Stimulated activated CD4-positive, alpha-beta T cell treated with anti-CD3 and anti-CD28 coated beads, Interleukin-2, amount 100 ng/mL, for 4 hours (primary cell): ENCODE measurements at regions not wholly inside any gene's neighbourhood (a gene's known extent, or its start where the extent isn't known, plus 50 kb on each side); places are given as distances from the start of the nearest gene placed in this dataset.

ENCODE experiments used
- DNase-seq: peaks from one replicate; pipeline ENCODE4 v3.0.0-alpha.2; 2020; ENCODE audit warnings: low read depth

DNA sequence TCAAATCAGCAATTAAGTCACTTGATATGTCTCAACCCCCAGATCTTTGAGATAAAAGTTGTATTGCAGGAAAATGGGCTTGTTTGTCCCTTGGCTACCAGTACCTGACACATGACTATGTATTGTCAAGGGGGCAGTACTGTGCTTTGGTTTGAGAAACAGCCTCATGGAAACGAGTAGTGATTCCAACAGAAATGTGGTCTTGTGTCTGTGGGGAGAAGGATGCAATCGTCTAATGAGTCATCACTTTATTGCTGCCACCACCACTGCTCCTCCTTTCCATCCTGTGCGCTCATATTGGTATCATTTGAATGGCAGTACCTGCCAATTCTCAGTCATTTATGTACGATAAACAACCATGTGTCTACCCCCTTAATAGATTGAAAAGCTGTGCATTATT is 72.8 kb upstream of the ARHGAP5 start:
- no peak for DNase-seq

DNA sequence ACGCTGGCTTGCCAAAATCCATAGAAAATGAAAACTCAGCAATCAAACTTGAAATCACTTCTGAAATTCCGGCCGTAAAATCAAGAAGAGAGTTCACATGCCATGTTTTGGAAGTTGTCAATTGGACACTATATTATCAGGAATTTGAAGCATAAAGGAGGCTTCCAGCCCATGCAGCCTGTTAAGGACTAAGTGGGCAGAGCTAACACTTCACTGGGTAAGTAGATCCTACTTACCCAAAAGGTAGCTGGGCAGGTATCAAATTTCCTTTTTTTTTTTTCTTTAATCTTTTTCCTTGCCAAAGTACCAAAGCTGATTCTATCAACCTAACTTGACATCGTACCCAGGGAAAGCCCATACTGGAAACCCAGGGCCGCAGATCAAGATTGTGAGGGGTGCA is 71.5 kb upstream of the ARHGAP5 start:
- DNase-seq, result no peak

DNA sequence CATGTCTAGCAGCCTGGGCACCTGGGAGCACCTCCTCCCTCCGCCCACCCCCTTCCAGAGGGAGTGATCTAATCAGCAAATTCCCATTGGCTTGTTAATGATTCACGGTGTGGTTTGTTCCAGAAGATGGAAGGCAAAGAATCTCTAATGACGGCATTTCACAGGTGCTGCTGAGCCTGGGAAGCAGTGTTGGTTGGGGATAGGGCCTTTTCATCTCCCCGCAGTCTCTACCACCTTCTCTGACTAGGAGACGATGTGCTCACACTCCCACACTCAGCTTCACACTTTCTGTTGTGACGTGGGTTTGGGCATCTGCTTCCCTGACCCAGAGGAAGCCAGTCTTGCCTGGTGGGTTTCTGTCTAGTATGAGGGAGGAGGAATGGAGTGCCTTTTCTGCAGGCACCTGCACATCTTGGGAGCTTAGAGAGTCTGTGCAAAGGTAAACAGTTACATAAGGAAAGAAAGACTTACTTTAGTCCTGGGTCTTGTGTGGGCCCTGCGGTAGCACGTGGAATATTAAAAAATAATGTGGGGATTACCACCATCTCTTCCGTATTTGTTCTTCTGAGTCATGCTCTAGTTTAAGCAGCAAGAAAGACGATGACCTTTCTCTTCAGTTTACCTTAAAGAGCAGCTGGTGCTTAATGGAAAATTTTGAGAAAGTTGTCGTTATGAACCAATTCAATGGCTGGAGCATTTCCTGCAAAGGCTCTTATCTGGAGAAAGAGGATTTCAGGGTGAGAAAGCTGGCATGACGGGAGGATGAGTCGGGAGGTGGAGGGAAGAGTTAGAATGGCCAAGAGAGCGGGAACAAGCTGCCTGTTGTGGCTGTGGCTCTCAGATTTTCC is 70.6 kb upstream of the ARHGAP5 start:
- no peak for DNase-seq

DNA sequence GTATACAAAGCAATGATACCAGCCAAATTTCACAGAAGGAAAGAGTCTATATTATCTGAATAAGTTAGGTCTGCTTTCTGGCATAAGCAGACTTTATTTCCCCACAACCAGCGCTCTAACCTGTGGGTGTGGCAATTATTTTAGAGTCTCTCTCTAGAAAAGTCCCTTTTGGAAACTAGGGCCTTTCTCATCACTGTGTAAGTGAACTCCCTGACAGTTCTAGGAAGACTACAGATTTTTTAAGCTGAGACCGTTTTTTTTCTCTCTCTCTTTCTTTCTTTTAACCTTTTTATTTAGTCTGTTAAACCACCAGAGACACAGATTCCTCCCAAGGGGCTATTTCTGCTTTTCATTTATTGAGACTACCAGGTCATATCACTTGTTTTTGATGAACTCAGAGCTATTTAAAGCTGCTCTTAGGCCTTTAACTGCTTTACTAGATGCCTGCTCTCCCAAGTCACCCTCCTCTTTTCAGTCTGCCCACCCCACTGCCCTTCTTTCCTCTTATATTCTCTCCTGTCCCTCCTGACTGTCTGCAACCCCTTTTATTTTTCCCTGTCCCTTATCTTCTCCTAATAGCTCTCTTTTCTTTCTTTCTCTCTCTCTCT is 69.2 kb upstream of the ARHGAP5 start:
- no peak for DNase-seq

DNA sequence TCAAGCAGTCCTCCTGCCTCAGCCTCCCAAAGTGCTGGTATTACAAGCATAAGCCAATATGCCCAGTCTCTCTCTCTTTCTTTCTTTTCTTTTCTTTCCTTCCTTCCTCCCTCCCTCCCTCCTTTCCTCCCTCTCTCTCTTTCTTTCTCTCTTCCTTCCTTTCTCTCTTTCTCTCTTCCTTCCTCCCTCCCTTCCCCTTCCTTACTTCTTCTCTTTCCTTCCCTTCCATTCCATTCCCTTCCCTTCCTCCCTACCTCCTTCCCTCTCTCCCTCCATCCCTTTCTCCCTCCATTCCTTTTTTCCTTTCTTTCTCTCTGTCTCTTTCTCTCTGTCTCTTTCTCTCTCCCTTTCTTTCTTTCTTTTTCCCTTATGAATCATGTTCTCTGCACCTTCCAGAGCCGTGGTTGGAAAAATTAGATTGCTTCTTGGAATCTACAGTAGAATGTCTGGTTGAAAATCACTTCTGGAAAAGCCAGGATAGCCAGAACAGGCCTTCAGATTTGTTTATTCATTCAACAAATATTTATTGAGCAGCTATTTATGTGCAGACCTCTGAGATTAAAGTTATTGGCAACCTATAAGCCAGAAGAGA is 68.4 kb upstream of the ARHGAP5 start:
- no peak for DNase-seq

DNA sequence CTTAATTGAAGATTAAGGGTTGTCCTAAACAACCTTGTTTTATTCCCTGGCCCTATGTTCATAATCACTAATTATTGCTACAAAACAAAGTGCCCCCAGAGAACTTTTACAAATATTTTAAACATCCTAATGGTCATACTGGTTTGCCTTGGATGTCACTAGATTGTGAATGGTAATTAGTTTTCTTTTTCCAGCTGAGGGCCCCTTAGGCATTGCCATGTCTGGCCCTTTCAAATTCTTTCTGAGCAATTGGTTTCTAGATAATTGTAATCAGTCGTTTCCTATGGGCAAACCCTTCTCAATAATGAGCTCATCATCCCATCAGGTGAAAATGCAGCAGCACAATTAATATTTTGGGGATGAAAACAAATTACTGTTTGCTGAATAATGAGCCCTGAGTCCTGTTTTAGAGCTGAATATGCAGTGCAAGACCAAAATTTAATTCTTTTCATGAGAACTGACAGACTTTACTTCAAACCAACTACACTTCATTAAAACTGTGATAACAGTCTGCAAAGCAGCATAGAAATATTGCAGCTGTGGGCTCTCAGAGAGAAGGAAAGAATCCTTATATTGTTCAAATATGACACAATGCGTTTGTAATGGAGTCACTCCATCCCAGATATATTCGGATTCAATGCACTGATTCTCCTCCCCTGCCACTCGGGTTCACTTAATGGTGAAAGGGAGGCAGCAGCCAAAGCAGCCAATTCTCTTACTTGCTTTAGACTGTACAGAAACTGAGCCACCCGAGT is 67.7 kb upstream of the ARHGAP5 start:
- DNase-seq, result no peak

DNA sequence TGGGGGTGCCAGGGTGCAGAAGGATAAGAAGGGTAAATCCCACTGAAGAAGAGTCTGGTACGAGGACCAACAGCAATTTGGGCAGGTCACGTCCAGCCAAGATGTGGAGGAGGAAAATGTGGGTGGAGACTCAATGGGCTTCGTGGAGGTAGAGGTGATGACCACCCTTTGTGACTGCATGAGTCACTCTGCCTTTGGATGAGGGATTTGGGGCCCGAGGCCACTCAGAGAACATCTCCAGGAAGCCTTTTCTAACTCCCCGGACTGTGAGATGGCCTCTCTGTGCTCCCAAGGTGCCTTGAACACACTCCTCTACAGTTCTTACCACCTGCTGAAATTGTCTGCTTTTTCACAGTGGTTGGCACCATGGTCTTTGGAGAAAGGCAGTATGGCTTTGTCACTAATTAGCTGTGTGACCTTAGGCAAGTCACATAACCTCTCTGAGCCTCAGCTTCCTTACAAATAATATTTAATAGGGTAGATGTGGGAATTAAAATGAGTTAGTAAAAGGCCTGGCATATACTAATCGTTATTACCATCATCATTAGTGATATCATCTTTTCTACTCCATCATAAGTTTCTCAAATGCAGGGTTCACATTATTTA is 67.0 kb upstream of the ARHGAP5 start:
- no peak for DNase-seq

DNA sequence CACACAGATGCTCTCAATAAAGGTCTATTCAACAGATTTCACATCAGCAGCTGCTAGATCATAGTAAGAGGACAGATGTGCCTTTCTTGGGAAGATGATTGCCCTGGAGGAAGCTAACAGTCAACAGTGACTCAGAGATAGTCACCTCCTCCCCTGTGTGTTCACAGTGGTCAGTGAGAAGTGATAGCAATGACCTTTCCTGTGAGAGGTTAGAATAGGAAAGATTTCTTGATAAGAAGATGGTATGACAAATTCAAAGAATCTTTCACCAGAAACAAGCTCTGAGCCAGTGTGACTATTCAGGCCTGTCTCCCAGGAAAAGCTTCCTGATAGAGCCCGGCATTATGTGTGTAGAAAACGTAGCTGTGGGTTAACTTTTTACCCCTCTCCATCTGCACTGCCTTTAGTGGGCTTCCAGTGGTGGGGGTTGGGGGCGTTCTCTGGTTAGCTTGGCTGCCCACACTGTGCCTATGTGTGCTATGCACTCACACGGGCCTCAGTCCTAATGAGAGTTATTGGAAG is 66.4 kb upstream of the ARHGAP5 start:
- DNase-seq, result no peak

DNA sequence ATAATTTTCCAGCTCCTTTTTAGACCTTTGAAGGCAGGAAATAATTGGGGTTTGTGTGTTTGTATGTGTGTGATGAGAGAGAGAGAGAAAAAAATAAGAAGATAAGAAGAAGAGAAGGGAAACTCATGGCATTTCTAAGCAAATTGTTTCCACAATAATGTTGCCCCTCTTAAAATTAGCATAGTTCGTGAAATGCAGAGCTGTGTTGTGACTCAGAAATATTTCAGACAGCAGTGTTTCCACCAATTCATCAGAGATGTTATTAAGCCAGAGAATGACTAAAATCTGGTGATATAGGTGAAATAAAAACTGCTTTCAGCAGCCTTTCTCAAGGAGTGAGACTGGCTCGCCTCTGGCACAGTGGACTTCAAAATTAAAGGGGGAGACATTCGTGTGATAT is 65.9 kb upstream of the ARHGAP5 start:
- no peak for DNase-seq

DNA sequence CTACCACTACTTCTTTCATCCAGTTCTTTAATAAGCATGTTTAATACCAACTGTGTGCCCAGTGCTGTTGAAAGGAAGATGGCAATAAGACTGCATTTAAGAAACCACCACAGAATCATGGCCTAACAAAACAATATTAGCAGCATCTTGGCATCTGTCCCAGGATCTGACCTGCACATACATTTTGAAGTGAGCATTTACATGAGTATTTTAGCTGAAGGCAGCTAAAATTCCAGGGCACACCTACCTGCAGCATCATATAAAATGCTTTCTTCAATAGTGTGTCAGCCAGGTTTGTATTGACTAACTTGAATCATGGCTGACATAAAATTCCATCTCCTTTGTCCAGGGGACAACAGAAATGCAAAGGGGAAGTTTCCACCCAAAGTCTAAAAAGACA is 65.0 kb upstream of the ARHGAP5 start:
- no peak for DNase-seq

DNA sequence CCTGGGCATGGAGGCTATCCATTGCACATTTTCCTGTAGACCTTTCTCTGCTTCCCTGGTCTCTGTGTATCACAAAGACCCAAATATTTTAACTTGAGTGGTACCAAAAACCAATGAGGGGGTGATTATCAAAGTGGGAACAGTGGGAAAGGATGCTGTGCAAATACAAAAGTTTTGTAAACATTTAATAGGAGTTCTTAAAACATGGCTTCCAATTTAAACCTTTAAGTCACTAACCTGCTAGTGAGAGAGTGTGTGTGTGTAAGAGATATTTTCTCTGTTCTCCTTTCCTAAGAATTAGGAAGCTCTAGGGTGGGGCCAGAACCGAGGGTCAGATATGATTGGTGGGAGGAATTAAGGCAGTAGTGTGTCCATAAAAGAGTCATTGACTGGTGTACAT is 64.5 kb upstream of the ARHGAP5 start:
- DNase-seq, result no peak

DNA sequence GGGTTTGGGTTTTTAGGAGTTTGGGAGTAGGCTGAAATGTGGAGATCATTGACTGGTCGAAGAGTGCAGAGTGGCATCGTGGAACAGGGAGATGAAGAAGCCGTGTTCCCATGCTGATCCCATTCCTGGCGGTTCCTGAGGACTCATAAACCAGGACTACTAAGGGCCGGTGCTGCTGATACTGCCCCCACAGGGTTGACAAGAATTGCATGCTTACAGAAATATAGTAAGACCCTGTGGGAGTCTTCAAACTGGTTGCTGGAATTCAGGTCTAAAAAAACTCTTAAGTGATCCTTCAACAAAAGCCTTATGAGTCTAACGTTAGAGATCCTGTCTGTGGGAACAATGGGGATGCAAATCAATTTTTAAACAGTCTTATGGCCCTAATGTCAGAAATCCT is 64.0 kb upstream of the ARHGAP5 start:
- DNase-seq, result no peak

DNA sequence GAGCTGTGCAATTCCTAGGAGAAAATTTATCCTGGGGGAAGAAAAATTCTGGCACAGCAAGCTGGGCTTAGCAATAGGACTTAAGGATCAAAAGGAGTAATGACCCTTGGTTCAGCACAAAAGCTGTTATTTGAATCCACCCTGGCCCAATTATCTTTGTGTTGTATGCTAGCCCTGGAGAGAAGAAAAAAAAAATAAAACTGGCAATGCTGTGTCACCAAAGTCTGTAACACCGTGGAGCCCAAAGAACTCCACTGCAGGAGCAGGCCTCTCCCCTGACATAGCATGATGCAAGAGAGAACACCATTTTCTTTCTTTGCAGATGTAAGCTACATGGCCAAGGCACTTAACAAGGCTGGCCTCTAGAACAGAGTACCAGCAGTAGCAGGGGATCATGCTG is 63.0 kb upstream of the ARHGAP5 start:
- no peak for DNase-seq

DNA sequence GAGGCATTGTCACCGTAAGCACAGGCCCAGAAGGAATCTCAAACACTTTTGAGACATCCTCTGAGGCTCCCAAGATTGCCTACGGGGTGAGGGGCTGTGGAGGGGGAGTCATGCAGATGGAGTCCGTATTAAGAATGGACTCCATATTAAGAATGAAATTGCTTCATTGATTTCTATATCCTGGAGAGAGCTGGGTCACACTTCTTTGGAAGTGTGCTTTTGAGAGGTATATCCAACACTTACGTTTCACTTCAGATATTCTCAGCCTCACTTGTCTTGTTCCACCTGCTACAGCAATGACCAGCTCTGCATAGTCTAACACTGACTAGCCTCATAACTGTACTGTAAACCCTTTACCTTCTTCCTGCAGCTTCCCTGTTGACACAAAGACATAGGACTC is 62.6 kb upstream of the ARHGAP5 start:
- DNase-seq, result no peak

DNA sequence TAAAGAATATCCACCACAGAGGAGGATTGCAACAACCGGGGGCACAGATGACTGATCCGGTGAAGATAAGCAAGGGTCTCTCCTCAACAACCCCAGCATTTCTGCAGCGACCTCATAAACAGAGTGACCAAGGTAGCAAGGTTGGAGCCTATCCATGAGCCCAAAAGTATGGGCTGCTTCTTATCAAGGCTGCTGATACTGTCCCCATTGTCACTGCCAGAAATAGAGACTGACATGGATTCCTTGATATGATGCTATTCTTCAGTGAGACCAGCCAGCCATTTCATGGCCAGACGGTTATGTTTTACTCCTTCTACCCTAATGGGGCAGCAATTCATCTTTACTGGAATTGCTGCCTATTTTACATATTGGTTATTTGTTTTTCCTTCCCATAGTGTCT is 61.9 kb upstream of the ARHGAP5 start:
- no peak for DNase-seq

DNA sequence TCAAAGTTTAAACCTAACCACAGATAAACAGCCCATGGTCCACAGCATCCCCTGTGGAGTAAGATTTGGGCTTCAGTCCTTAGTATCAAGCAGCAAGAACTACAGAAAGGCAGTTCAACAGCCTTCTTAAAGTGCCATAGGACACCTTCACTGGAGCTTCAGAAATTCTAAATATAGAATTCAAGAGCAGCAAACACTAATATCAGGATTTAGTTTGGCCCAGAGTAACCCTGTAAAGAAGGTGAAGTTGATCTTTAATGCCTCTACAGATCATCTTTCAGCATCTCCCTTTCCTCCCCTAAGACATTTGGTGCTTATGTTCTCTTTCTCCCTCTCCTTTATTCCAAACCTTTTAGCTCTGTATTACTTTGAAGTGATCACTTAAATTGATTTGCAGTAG is 59.5 kb upstream of the ARHGAP5 start:
- DNase-seq, result no peak

DNA sequence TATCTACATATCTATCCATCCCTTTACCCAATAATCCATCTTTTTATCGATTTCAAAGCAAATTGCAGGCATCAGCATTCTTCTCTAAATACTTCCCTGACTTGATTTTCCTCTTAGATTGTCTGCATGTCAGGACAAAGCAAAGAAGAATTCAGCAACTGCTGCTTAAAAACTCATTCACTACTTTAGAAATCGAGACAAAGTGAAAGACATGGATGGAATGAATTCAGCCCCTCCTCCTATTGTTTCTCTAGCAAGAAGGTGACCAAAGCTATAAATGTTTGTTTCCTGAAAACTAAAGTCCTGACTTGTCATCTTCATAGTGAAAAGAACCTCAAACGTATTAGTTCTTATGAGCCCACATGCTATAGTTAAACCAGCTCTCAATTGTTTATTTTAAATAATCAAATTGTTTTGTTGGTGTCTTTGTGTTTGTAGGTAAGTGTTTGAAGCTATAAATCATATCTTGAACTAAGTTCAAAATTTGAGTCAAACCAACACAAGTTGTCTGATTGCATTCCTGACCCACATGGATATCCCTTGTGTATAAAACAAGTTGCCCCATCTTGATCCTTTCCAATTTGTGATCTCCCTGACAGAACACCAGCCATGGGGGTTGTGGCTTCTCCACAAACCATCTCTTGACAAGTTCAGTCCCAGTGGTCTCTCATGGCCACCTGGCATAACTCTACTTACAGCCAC is 58.6 kb upstream of the ARHGAP5 start:
- no peak for DNase-seq

DNA sequence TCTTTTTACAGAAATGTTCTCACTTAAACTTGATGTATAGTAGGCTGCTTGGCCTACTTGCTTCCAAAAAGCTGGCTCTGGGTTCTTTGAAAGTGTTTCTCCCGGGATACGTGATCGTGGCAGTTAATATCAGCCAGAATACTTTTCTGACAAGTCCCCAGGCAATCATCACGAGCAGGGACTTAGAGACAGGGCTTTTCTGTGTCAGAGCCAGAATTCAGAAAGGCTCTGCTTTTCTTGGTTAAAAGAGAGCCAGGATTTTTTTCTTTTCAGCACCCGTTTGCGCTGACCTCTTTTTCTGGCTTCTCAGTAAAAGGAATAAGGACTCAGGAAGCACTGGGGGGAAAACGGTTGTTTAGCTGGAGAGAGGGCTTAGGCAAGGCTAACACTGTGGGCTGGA is 57.8 kb upstream of the ARHGAP5 start:
- no peak for DNase-seq

DNA sequence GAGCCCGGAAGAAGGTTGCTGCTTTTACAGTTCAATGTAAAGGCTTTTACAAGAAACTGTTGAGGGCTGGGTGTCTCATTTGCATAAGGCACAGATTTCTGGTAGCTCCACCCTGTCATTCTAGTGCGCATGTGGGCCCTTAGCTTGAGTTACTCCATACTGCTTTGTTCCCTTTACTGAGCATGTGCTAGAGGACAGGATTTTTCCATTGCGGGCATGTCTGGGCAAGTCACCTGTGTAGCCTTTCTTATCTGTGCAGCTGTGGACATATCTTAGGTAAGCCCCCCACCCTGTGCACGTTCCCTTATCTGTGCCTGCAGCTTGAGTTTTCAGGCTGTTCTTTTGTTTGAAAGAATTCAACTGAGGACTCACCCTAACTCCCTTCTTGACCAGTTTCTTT is 56.2 kb upstream of the ARHGAP5 start:
- DNase-seq, result no peak

DNA sequence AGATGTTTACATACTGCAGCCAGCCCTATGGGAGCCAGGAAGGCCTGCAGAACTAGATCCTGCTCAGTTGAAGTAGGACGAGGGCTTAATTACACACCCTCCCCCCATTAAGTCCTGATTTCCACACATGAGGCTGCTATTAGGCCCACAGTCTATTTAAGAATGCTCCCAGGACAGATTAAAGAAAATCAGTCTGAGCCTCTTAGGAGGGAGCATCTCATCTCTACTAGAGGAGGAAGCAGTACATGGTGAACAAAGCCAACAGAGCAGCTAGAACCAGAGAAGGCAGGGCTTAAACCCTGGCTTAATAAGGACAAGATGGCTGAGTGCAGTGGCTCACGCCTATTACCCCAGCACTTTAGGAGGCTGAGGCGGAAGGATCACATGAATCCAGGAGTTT is 55.8 kb upstream of the ARHGAP5 start:
- no peak for DNase-seq

DNA sequence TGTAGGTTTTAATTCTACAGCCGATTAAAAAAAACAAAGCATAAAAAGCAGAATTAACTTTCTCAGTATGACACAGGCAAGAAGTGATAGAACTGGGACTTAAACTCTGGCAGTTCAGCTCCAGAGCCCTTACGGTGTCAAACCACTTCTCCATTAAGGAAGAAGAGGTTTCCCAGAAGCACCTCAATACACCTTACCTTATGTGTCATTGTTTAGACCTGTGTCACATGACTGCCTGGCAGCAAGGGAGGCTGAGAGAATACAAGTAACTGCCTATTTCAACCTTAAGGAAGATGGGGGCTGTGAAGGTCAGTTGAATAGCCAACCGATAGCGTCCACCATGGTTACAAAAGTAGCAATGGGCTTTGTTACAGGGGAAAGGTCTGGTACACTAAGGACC is 54.6 kb upstream of the ARHGAP5 start:
- no peak for DNase-seq
